Transverse colon (tissue), 4 donors: ENCODE measurements at regions not wholly inside any gene's neighbourhood (a gene's known extent, or its start where the extent isn't known, plus 50 kb on each side); places are given as distances from the start of the nearest gene placed in this dataset.

Source experiments
- DNase-seq: peaks from one replicate; pipeline ENCODE4 v3.0.0-alpha.2; 2019
- H3K27ac ChIP-seq, 4 donors: fragments of 200-600 bp; sonication (generic); 2 replicates each; pipeline ENCODE4 v1.5.1; 2016 to 2018; ENCODE audit warnings: inconsistent platforms in 4 of 4
- H3K27me3 ChIP-seq: fragments of 200-600 bp; sonication (generic); 2 replicates; pipeline ENCODE4 v1.5.1; 2017; ENCODE audit warnings: inconsistent platforms
- H3K36me3 ChIP-seq, 4 donors: fragments of 200-600 bp; sonication (generic); 2 replicates each; pipeline ENCODE4 v1.5.1; 2017 to 2019; ENCODE audit warnings: inconsistent platforms in 4 of 4
- H3K4me1 ChIP-seq, 4 donors: fragments of 200-600 bp; sonication (generic); 2 replicates each; pipeline ENCODE4 v1.5.1; 2017 to 2020; ENCODE audit warnings: inconsistent platforms in 4 of 4
- H3K4me3 ChIP-seq, 4 donors: fragments of 200-600 bp; sonication (generic); 1 replicate in 1 of 4; 2 replicates in 3 of 4; pipeline versions ENCODE4 v1.5.1 to v1.6.1; 2017 to 2019; ENCODE audit warnings: inconsistent platforms in 4 of 4
- H3K9me3 ChIP-seq, 2 donors: fragments of 200-600 bp; sonication (generic); 2 replicates each; pipeline ENCODE4 v1.5.1; 2017 to 2019; ENCODE audit warnings: inconsistent platforms in 2 of 2
- EP300 ChIP-seq: sonication (generic); formaldehyde crosslinking; IDR thresholded peaks from one replicate; pipeline ENCODE4 v1.6.1; 2017; ENCODE audit warnings: antibody characterized with exemption, low read depth
- POLR2A ChIP-seq: fragments of 450-650 bp; IDR thresholded peaks from one replicate; pipeline ENCODE4 v1.6.1; 2016; ENCODE audit warnings: antibody characterized with exemption, mild to moderate bottlenecking, moderate library complexity
- POLR2AphosphoS5 ChIP-seq, 3 donors: sonication (generic); formaldehyde crosslinking; IDR thresholded peaks; one replicate each; pipeline ENCODE4 v1.6.1; 2016; ENCODE audit warnings: antibody characterized with exemption in 3 of 3
- WGBS, 2 donors: methylation state at CpG; one replicate each; pipeline ENCODE4 v1.1.5; 2018; ENCODE audit warnings: low coverage in 1 of 2; 5-methylcytosine and 5-hydroxymethylcytosine counted together
- in situ Hi-C, 4 donors: fragments of 200-750 bp; cut with MboI; loops; one replicate each; pipeline versions ENCODE4 v1.15.0 to v1.15.1; 2017; ENCODE audit warnings: low sequenced_read_pairs in 3 of 4, low pct_ligation_motif_present in 1 of 4, low pct_unique_long_range_greater_than_20kb in 1 of 4
- intact Hi-C: fragments of 100-400 bp; cut with DNase I; formaldehyde crosslinking; loops from one replicate; pipeline ENCODE4 v1.15.1; 2023; ENCODE audit warnings: low total_unique reads
- TF ChIP-seq, protein P1 (sequence below), 5 experiments: fragments of 200-600 bp in 3 of 5; fragments of 450-650 bp in 2 of 5; sonication (generic) in 3 of 5; IDR thresholded peaks; 1 replicate in 2 of 5; 2 replicates in 3 of 5; pipeline ENCODE4 v1.5.1; 2016 to 2017; ENCODE audit warnings: antibody characterized with exemption in 5 of 5, inconsistent platforms in 3 of 5, mild to moderate bottlenecking in 2 of 5, moderate library complexity in 1 of 5

DNA sequence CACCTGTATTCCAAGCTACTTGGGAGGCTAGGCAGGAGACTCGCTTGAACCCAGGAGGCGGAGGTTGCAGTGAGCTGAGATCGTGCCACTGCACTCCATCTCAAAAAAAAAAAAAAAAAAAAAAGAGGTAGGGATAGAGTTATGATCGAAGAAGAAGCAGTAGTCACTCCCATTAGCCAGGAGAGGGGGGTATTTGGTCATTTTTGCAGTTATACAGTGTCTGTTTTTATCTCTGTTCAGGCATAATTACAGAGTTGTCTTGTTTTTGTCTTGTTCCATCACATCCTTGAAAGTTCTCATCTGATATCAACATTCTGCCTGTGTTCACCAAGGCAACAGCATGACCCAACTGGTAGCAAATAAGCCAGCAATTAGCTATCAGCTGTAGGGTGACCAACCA, 98.5 kb upstream of the TMPO start:
- no peak for DNase-seq
- WGBS, 2 donors = 61 to 68% methylated on average over 4 of the region's 4 CpGs

DNA sequence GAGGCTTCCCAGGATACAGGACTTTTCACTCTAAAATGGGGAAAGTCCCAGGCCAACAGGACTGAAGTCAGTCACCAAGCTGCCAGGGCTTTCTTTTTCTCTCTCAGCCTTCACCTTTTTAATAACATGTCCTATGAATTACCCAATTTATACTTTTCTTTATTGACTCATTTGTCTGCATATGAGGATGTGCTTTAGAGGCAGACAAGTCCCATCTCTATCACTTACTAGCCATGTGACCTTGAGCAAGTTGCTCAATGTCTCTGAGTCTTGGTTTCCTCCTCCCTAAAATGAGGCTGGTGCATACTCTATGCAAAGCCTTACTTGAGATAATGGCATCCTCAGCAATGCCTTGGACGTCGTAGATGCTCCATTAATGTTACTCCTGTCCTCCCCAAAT, 98.1 kb upstream of the TMPO start:
- Histone ChIP-seq H3K9me3 (no peaks in the 10 kb centered on the region), H3K27ac (no peak overlapping the region), H3K4me1 (peaks cover 8 to 22% (median 19%) of the 10 kb centered on the region in 4 donors), H3K27me3 (no peaks in the 10 kb centered on the region), H3K36me3 (no peaks in the 10 kb centered on the region), H3K4me3 (no peak overlapping the region)
- no peak for TF ChIP-seq EP300
- TF ChIP-seq, protein P1, sequence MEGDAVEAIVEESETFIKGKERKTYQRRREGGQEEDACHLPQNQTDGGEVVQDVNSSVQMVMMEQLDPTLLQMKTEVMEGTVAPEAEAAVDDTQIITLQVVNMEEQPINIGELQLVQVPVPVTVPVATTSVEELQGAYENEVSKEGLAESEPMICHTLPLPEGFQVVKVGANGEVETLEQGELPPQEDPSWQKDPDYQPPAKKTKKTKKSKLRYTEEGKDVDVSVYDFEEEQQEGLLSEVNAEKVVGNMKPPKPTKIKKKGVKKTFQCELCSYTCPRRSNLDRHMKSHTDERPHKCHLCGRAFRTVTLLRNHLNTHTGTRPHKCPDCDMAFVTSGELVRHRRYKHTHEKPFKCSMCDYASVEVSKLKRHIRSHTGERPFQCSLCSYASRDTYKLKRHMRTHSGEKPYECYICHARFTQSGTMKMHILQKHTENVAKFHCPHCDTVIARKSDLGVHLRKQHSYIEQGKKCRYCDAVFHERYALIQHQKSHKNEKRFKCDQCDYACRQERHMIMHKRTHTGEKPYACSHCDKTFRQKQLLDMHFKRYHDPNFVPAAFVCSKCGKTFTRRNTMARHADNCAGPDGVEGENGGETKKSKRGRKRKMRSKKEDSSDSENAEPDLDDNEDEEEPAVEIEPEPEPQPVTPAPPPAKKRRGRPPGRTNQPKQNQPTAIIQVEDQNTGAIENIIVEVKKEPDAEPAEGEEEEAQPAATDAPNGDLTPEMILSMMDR (IDR thresholded peaks at IDR 0.05) = no peak
- no peak for TF ChIP-seq POLR2AphosphoS5 (IDR thresholded peaks at IDR 0.05)
- TF ChIP-seq POLR2A = no peak
- in situ Hi-C loops = no loop called here
- WGBS, 2 donors = 78 to 89% methylated on average over 2 of the region's 2 CpGs
- DNase-seq = no peak
- intact Hi-C loops = no loop called here

More for the DNA sequence above, 98.5 kb upstream of the TMPO start:
- Histone ChIP-seq H3K27ac (no peak overlapping the region), H3K27me3 (no peaks in the 10 kb centered on the region), H3K4me1 (peaks cover 8 to 22% (median 19%) of the 10 kb centered on the region in 4 donors), H3K4me3 (no peak overlapping the region), H3K36me3 (no peaks in the 10 kb centered on the region), H3K9me3 (no peaks in the 10 kb centered on the region)
- in situ Hi-C loops = no loop called here
- TF ChIP-seq POLR2A = no peak
- intact Hi-C loops = no loop called here

DNA sequence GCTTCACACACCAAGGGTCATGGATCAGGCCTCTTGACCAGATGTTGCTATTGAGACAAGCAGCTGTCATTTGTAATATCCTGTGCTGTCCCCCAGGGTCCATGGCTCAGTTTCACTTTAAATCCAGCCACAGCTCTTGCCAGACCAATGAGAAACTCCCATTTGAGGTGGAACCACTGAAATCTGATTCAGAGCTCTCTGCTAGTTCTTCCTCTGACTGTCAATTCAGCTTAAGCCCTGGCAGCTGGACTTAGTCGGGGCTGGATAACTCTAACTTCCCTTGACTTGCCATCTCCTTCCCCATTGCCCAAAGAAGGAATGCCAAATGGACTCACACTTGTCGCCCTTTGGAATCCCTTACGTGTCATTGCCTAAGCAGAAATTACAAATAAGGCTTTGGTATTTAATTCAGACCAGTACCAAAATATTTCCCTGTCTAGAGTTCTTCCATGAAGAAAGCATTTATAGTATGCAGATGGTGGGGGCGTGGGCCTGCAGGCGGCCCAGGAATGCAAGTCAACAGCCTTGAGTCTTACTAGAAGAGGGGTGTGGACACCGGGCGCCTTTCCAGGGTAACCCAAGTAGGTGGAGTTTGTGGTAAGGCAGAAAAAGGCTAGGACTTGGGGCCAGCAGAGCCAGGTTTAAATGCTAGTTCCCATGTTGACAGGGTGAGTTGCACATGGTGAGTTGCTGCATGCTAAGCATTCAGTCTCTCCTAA, 96.9 kb upstream of the TMPO start:
- Histone ChIP-seq H3K27me3 (no peaks in the 10 kb centered on the region), H3K4me3 (no peak overlapping the region), H3K36me3 (no peaks in the 10 kb centered on the region), H3K27ac (peak overlapping the region; percentile 36 to 69 (median 43)), H3K9me3 (no peaks in the 10 kb centered on the region), H3K4me1 (peaks cover 8 to 24% (median 20%) of the 10 kb centered on the region in 4 donors)
- in situ Hi-C loops = no loop called here
- intact Hi-C loops = no loop called here
- TF ChIP-seq POLR2A (no peak), POLR2AphosphoS5 (IDR thresholded peaks at IDR 0.05) (peak; percentile 8 to 34 (median 28))
- peak; percentile 89 for DNase-seq
- WGBS, 2 donors = 10 to 22% methylated on average over 4 to 7 of the region's 7 CpGs

DNA sequence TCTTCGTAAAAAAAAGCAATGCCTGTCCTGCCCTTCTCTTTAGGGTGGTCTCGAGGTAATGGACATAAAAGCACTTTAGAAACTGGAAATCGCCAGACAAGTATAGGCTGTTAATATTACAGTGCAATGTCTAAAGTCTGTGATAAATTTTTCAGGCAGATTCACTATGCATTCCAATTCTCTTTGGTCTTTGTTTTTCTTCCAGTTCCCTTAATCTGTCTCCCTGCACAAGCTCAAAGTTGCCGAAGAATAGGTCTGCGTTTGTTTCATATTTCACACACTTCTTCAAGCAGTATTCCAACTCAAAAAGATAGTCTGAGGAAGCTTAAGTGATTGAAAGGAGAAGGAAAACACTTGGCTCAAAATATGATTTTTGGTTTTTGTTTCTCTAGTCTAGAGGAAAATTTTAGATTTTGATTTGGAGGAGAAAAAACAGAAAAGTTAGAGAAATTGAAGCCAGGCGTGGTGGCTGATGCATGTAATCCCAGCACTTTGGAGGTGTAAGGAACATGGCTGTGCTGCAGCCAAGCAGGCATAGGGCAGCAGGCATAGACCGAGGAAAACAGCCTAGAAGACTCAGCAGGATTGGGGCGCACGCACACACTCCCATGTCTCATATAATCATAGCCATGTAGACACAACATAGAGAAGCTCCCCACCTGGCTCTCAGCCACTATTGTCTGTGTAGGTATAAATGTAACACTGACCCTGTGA, 96.2 kb upstream of the TMPO start:
- Histone ChIP-seq H3K27ac (peak overlapping the region; percentile 36 to 69 (median 43)), H3K4me3 (no peak overlapping the region), H3K4me1 (peaks cover 8 to 24% (median 20%) of the 10 kb centered on the region in 4 donors), H3K36me3 (no peaks in the 10 kb centered on the region), H3K9me3 (no peaks in the 10 kb centered on the region), H3K27me3 (no peaks in the 10 kb centered on the region)
- 47 to 55% methylated on average over 9 of the region's 9 CpGs for WGBS, 2 donors
- in situ Hi-C loops = no loop called here
- no peak for DNase-seq
- TF ChIP-seq, protein P1 (IDR thresholded peaks at IDR 0.05) = no peak
- TF ChIP-seq POLR2AphosphoS5 (IDR thresholded peaks at IDR 0.05) = no peak
- no peak for TF ChIP-seq POLR2A
- no peak for TF ChIP-seq EP300
- intact Hi-C loops = no loop called here

DNA sequence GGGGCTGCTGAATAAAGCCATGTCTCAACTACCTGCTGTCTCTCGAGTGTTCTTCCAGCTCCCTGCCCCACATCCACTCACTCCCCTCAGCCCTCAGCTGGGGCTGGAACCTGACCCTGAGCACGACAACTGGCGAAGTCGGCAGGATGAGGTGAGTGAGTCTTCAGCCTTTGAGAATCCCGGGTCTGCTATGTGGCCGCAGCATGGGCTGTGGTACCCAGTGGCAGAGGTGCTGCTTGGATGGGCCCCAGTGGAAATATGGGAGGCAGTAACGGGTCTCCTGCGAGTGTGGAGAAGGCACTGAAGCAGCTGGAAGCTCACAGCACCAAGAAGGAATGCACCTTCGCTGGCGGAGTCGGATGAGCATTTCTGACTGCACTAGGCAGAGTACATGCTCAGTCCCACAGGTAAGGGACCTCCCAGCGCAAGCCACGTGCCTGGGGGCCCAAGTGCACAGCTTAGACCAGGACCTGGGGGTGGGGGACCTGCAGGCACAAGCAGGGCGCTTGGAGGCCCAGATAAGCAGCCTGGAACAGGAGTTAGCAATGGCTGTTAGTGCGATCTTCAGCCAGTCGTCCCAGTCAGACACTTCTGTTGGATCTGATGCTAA, 95.5 kb upstream of the TMPO start:
- Histone ChIP-seq H3K4me1 (peaks cover 8 to 29% (median 20%) of the 10 kb centered on the region in 4 donors), H3K27me3 (no peaks in the 10 kb centered on the region), H3K27ac (peak overlapping the region in 2 of 4 donors; percentile 36 to 43), H3K36me3 (no peaks in the 10 kb centered on the region), H3K4me3 (no peak overlapping the region), H3K9me3 (no peaks in the 10 kb centered on the region)
- intact Hi-C loops (no loop called here), in situ Hi-C loops (loop anchor here in 1 of 4 donors (10.0 kb wide), 1 partner anchor 95 kb away; the partner anchor contains the start of gene TMPO)
- WGBS, 2 donors = 60 to 84% methylated on average over 1 to 16 of the region's 16 CpGs
- DNase-seq = no peak
- TF ChIP-seq, protein P1 (IDR thresholded peaks at IDR 0.05) = no peak
- TF ChIP-seq POLR2A (no peak), POLR2AphosphoS5 (IDR thresholded peaks at IDR 0.05) (no peak), EP300 (no peak)
